Dermis microvascular lymphatic vessel endothelial cell (primary cell): ENCODE measurements at regions not wholly inside any gene's neighbourhood (a gene's known extent, or its start where the extent isn't known, plus 50 kb on each side); places are given as distances from the start of the nearest gene placed in this dataset.

Experiments used
- DNase-seq, 2 donors: peaks; one replicate each; pipeline versions ENCODE4 v3.0.0 to v3.0.0-alpha.2; 2010; ENCODE audit warnings: low read depth in 2 of 2

DNA sequence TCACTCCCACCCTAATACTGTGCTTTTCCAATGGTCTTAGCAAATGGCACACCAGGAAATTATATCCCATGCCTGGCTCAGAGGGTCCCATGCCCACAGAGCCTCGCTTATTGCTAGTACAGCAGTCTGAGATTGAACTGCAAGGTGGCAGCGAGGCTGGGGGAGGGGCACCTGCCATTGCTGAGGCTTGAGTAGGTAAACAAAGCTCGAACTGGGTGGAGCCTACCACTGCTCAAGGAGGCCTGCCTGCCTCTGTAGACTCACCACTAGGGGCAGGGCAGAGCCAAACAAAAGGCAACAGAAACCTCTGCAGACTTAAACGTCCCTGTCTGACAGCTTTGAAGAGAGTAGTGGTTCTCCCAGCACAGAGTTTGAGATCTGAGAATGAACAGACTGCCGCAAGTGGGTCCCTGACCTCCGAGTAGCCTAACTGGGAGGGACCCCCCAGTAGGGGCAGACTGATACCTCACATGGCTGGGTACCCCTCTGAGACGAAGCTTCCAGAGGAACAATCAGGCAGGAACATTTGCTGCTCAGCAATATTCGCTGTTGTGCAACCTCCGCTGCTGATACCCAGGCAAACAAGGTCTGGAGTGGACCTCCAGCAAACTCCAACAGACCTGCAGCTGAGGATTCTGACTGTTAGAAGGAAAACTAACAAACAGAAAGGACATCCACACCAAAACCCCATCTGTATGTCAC is 150.7 kb upstream of the FOXA2 start:
- DNase-seq = peak in 1 of 2 donors; percentile 34

DNA sequence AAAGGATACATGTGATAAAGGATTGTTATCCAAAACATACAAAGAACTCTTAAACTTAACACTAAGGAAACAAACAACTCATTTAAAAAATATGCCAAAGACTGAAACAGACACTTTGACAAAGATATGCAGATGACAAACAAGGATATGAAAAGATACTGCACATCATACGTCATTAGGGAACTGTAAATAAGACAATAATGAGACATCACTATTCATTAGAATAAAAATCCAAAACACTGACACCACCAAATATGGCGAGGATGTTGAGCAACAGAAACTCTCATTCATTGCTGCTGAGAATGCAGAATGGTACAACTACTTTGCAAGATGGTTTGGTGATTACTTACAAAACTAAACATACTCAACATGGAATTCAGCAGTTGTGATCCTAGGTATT is 156.5 kb upstream of the FOXA2 start:
- no peak for DNase-seq

DNA sequence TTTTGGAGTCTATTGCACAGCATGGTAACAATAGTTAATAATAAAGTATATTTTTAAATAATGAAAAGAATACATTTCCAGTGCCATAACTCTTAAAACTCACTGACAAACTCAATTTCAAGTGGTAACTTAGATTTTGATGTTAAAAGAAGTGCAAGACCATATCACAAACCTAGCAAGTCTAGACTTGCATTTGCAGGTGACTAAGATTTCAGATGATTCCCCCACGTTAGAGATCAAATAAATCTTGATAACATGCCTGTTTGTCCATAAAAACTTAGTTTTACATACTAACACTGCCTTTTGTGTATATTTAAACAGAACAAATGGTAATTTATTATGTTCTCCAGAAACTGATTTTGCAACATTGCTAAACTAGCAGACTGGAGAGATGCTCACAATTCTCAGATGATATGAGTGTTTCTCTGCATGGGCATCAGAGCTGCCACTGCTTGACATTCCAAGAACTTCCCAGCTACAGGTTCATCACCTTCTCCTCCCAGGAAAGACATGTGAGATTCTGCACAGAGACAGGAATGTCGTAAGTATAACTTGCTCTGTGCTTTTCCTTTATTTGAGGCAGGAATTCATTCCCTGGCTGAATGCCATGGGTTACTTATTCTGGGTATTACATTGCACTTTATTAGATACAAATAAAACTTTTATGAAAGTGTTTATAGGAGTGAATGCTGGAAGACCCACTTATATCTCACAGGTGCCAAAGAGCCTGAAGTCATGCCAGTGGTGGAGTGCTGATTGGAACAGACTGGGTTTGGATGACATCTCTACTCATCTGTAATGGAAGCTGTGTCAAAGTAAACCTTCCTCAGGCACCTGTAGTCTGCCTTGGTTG is 160.2 kb upstream of the FOXA2 start:
- DNase-seq = peak in 1 of 2 donors; percentile 22

DNA sequence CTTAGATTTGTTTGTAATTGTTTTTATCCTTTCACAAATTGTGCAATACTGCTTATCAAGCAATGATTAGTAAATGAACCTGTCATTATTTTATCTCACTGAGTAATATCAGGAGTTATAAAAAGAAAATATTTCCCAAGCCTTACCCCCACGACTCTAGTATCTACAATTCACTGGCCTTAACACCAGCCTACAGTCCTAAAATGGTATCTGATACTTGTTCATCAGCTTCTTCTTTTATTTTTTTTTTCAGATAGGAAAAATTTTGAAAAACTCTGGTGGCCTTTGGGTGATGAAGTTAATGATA is 160.8 kb upstream of the FOXA2 start:
- DNase-seq = no peak

DNA sequence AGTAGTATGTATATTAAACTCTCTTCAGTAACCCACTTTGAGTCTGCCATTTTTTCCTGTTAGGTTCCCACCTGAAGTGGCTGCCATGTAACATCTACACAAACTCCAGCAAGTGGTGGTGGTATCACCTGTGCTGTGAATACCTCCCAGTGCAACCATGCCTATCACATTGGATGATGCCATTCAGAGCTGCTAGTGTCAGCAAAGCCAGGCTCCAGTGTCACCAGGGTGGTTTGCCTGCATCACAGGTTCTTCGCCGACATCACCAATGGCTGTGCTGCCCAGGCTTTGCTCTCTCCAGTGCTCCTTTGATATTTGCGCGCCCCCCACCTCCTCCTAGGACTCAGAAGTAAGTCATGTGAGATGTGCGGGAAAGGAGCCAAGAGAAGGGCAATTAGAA is 162.6 kb upstream of the FOXA2 start:
- DNase-seq = no peak

GRCh38 chr20:22752324-22752723 is 168.0 kb upstream of the FOXA2 start:
- DNase-seq = no peak

DNA sequence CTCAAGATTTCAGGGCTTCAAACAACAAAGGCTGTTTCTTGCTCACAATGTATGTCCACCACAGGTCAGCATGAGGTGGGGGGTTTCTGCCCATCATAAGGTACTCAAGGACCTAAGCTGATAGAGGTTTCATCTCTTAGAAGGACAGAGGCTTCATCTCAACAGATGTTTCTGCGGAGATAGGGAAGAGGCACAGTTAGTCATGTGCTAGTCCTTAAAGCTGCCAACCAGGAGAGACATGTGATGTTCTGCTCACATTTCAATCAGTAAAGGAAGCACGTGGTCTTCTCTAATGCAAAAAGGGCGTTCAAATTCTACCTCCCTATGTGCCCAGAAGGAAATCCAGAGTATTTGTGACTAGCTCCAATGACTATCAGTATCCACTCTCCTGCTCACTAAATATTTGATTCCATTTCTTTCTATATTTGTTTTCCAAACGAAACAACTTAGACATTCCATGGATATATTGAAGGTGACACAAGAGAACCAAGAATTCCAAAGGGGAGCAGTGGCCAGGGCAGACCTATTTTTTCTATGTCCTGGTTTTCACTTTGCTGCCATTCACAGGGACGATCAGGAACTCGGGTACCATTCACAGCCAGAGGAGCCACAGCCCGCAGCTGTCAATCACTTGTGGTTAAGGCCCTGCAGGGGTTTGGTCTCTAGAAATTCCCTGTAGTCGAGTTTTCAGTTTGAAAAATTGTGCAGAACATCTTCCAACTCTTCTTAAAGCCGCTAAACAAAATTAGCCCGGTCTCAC is 173.2 kb upstream of the FOXA2 start:
- no peak for DNase-seq

DNA sequence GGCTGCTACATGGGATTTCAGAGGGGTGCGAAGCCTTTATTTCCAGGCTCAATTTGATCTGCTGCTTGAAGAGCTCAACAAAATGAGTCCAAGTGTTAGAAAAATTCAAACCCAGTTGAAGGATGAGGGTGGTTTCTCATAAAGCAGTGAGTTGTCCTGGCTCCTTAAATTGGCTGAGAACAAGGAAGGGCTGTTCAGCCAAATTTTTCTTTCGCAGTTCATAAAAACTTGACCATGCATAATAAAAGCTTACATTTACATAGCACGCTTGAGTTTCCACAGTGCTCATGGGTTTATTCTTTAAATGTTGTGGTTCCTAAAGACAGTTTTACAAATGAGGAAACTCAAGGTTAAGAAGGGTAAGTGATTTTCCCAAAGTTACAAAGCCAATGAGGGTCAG is 174.4 kb upstream of the FOXA2 start:
- no peak for DNase-seq

GRCh38 chr20:22762576-22763256 is 178.3 kb upstream of the FOXA2 start:
- peak in 1 of 2 donors; percentile 10 for DNase-seq

DNA sequence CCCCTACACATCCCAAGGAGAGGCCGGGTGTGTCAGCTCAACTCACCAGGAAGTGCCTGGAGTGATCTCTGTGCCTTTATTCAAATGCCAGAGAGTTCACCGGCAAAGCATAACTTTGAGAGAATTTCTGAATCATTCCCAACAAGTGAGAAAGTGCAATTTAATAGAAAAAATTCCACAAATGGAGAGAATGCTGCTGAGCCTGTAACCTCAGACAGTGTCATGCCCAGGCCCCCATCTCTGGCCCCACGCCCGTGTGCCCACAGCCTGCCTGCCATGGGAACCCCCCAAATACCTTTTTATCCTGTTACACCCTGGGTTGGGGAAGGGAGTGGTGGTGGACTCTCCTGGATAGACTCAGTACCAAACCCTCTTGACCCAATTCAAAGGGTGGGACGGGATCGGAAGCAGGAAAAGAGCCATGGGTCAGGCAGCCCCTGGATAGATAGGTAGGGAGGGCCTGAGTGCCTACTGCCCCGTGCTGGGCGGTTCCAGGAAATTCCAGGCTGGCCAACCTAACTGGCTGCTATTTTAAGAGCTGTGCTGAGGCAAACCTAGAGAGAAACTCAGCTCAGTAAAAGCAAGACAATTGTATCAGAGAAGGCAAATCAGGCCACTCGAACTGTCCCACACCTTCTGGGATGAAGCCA is 179.0 kb upstream of the FOXA2 start:
- peak; percentile 56 to 79 for DNase-seq

GRCh38 chr20:22768266-22769178 is 184.2 kb upstream of the FOXA2 start:
- DNase-seq = peak in 1 of 2 donors; percentile 19

- no peak for DNase-seq
Measured at GRCh38 chr20:22770241-22770800, 185.9 kb upstream of the FOXA2 start.

- no peak for DNase-seq
Measured at GRCh38 chr20:22771706-22772105, 187.3 kb upstream of the FOXA2 start.

DNA sequence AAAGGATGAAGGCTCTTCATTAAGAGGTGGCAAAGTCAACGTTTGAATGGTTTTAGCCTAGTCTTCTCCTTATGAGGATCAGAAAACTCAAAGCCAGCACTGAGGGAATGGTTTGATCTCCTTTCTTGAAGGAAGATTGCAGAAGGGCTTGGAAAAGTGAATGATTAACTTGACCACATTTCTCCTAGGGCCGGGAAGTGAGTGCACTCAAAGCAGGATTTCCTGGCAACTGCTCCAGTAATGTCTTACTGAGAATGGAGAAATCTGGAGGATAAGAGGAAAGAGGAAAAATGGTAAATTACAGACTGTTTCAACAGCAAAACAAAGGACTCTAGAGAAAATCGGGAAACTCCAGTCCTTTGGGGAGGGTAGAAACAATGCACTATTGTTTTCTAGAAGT is 189.0 kb upstream of the FOXA2 start:
- no peak for DNase-seq

GRCh38 chr20:22775256-22775655 is 190.9 kb upstream of the FOXA2 start:
- DNase-seq = no peak

DNA sequence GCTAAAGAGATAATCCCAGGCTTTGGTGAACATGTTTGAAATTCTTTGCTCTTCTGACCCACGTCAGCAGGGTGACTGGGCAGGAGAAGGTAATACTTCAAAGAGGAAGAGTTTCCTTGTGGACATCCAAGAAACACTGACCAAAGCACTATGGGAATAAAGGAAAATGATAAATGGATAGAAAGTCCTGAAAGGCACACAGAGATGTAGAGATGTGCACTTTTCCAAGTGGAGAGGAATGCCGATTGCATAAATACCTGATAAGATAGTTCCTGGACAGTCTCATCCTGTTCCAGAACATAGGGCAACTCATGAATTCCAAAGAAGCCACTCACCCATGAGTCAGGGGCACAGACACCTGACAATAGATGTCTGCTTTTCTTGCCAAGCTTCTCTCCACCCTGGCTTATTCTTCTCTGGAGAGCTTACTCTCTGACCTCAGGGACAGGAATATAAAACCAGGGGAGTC is 191.3 kb upstream of the FOXA2 start:
- peak; percentile 34 to 74 for DNase-seq

GRCh38 chr20:22776369-22776768 is 192.0 kb upstream of the FOXA2 start:
- DNase-seq = no peak

DNA sequence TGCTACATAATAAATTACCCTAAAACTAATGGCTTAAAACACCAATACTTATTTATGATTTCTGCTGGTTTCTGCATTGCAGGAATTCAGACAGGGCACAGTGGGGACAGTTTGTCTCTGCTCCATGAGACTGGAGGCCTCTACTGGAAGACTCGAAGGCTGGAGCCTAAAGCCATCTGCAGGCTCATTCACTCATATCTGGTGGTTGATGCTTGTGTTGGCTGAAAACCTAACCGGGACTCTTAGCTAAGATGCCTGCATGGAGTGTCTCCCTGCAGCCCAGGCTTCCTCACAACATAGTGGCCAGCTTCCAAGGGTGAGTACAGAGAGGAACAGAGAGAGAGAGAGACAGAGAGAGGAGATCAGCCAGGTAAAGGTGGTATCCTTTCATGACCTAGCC is 195.5 kb upstream of the FOXA2 start:
- no peak for DNase-seq

DNA sequence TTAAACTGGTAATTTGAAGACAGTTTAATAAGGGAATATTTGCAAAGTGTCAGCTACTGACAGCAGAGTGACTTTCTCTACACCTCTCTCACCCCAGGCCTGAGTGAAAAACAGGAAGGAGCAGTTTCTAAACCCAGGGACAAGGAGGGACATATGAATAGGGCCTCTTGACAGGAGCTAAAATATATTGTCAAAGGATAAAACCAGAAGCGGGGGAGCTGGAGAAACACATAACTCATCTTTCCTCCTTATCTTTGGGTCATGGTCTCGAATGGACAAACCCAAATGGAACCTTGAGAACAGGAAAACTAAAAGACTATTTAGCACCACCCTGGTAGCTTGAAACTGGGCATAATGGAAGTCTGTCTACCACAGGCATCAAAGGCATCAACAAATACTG is 197.5 kb upstream of the FOXA2 start:
- DNase-seq = no peak

- no peak for DNase-seq
Measured at GRCh38 chr20:22789676-22790075, 205.3 kb upstream of the FOXA2 start.
